ENCODE measurements at regions not wholly inside any gene's neighbourhood (a gene's known extent, or its start where the extent isn't known, plus 50 kb on each side); places are given as distances from the start of the nearest gene placed in this dataset.

DNA sequence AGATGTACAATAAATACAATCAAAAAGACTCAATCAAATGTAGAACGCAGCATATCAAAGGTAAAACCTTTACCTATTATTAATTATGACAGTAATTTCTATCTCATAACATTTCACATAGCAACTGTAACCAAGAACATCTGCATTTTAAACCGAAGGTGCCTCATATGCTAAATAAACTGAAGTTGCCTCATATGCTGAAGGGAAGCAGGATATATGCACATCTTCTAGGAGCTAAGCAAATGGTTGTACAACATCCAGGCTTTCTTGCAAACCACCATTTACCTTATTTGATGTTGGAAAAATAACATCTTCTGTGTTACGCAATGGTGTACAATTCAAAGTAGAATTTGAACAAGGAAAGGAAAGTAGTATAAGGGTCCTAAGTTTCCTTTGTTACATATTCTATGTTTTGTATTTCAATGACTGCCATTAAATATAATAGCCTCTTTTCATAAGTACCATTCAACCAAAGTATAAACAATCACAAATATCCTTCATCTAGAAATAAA is 145.9 kb downstream of the SATB1 start:
- peaks cover 0 to 6% (median 0%) of the 10 kb centered on the region in 3 donors for H3K9me3 Mint-ChIP-seq
- H3K27me3 Mint-ChIP-seq: peaks cover 6 to 16% of the 10 kb centered on the region in 2 donors
- ChIA-PET CTCF (no interaction called here), POLR2A (interaction anchor here in 1 of 2 donors (0.6 kb wide), 1 partner anchor 24 kb away, joined by 4 read pairs; no protein-coding TSS in a partner anchor)
- Histone ChIP-seq H3K27ac (ENCODE audit: low read length) (no peak overlapping the region), H3K9me3 (no peaks in the 10 kb centered on the region), H3K4me1 (ENCODE audit: control insufficient read depth in 1 of 2, extremely low read depth in 1 of 2, insufficient read depth in 2 of 2, low read length in 2 of 2) (no peaks in the 10 kb centered on the region), H3K27me3 (replicated peaks in 1 of 2; ENCODE audit: control insufficient read depth in 2 of 2, extremely low read depth in 1 of 2, insufficient read depth in 2 of 2, low read length in 1 of 2) (no peaks in the 10 kb centered on the region), H3K4me3 (ENCODE audit: control insufficient read depth in 1 of 2, extremely low read depth in 1 of 2, low read length in 1 of 2) (no peak overlapping the region), H3K36me3 (ENCODE audit: control insufficient read depth in 2 of 2, extremely low read depth in 1 of 2, insufficient read depth in 1 of 2, low read length in 1 of 2) (no peaks in the 10 kb centered on the region)
- no CpG with 5 or more reads among the region's 3 CpGs for WGBS (ENCODE audit: insufficient coverage)
- H3K27ac Mint-ChIP-seq: no peak overlapping the region
- ATAC-seq (replicated peaks in 1 of 4) (no peak), DNase-seq (no peak)
- H3K4me3 Mint-ChIP-seq: no peak overlapping the region
- no peaks in the 10 kb centered on the region for H3K36me3 Mint-ChIP-seq
- H3K4me1 Mint-ChIP-seq: no peaks in the 10 kb centered on the region

DNA sequence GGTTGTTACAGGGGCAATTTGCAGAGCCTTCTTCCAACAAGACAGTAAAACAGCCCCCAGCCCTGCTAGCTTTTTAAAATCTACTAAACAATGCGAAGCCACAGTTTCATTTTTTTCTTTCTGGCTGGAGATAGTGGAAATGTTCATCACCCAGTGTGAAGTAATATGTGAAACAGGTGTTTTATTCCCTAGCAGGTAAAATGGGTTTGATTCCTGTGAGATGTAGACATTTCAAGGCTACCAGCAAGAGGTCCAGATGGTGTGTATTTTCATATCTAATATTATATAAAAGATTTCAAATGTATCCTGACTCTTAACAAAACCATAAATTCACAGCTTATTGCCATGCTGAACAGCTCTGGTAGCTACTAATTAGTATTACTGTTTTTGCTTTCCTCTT is 160.3 kb downstream of the SATB1 start:
- no peaks in the 10 kb centered on the region for H3K36me3 ChIP-seq (ENCODE audit: control insufficient read depth in 2 of 2, extremely low read depth in 1 of 2, insufficient read depth in 1 of 2, low read length in 1 of 2)
- no peaks in the 10 kb centered on the region for H3K4me1 ChIP-seq (ENCODE audit: control insufficient read depth in 1 of 2, extremely low read depth in 1 of 2, insufficient read depth in 2 of 2, low read length in 2 of 2)
- no peak overlapping the region for H3K27ac ChIP-seq (ENCODE audit: low read length)
- Mint-ChIP-seq H3K27ac (no peak overlapping the region), H3K27me3 (peaks cover 2 to 3% of the 10 kb centered on the region in 2 donors), H3K4me1 (no peaks in the 10 kb centered on the region), H3K4me3 (no peak overlapping the region), H3K9me3 (no peaks in the 10 kb centered on the region), H3K36me3 (no peaks in the 10 kb centered on the region)
- CTCF ChIA-PET: no interaction called here
- H3K27me3 ChIP-seq (replicated peaks in 1 of 2; ENCODE audit: control insufficient read depth in 2 of 2, extremely low read depth in 1 of 2, insufficient read depth in 2 of 2, low read length in 1 of 2): no peaks in the 10 kb centered on the region
- H3K4me3 ChIP-seq (ENCODE audit: control insufficient read depth in 1 of 2, extremely low read depth in 1 of 2, low read length in 1 of 2): no peak overlapping the region
- WGBS (ENCODE audit: insufficient coverage): no CpG with 5 or more reads among the region's 1 CpG
- POLR2A ChIA-PET: no interaction called here
- H3K9me3 ChIP-seq: no peaks in the 10 kb centered on the region
- ATAC-seq (replicated peaks in 1 of 4) (no peak), DNase-seq (no peak)

DNA sequence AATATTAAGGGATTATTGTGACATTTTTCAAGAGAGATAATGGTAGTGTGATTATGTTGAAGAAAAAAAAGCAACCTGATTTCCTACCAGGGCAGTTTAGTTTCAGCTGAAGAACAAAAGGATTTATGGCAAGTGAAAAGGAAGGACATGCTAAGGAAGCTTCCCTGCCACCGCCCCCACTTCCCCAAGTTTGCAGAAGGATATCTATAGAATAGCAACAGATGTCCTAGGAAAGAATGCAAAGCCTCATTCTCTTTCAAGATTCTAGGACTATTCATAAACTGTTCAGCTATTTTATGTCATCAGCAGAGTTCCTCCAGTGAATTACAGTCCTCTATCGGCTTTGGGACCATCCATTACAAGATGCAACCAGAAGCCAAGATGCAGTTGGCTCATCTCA is 160.8 kb downstream of the SATB1 start:
- no peaks in the 10 kb centered on the region for H3K27me3 ChIP-seq (replicated peaks in 1 of 2; ENCODE audit: control insufficient read depth in 2 of 2, extremely low read depth in 1 of 2, insufficient read depth in 2 of 2, low read length in 1 of 2)
- Mint-ChIP-seq H3K4me3 (no peak overlapping the region), H3K4me1 (no peaks in the 10 kb centered on the region), H3K9me3 (no peaks in the 10 kb centered on the region), H3K27ac (no peak overlapping the region), H3K36me3 (no peaks in the 10 kb centered on the region), H3K27me3 (peaks cover 2 to 3% of the 10 kb centered on the region in 2 donors)
- no peaks in the 10 kb centered on the region for H3K36me3 ChIP-seq (ENCODE audit: control insufficient read depth in 2 of 2, extremely low read depth in 1 of 2, insufficient read depth in 1 of 2, low read length in 1 of 2)
- ChIA-PET CTCF (no interaction called here), POLR2A (no interaction called here)
- DNase-seq (no peak), ATAC-seq (replicated peaks in 1 of 4) (no peak)
- no peak overlapping the region for H3K27ac ChIP-seq (ENCODE audit: low read length)
- no peaks in the 10 kb centered on the region for H3K4me1 ChIP-seq (ENCODE audit: control insufficient read depth in 1 of 2, extremely low read depth in 1 of 2, insufficient read depth in 2 of 2, low read length in 2 of 2)
- WGBS (ENCODE audit: insufficient coverage): 100% methylated on average over 1 of the region's 2 CpGs
- no peak overlapping the region for H3K4me3 ChIP-seq (ENCODE audit: control insufficient read depth in 1 of 2, extremely low read depth in 1 of 2, low read length in 1 of 2)
- no peaks in the 10 kb centered on the region for H3K9me3 ChIP-seq

DNA sequence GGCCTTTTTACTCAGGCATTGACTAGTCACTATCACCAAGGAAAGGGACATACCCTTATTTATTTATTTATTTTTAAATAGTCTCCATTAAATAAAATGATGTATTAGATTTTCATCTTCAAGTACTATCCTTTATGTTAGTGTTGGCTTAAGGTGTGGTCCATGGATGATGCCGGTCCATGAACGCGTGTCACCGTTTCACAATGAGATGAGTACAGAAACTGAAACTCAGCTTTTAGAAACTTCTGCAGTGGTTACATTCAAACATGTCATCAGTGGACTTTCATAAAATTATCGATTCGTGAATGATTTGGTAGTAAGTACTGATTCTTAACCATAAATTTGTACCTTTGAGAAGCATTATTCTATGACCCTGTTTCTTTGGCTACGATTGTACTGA is 166.6 kb downstream of the SATB1 start:
- DNase-seq (no peak), ATAC-seq (replicated peaks in 1 of 4) (no peak)
- Mint-ChIP-seq H3K4me1 (no peaks in the 10 kb centered on the region), H3K27me3 (peaks cover 3 to 9% of the 10 kb centered on the region in 2 donors), H3K36me3 (no peaks in the 10 kb centered on the region), H3K4me3 (no peak overlapping the region), H3K27ac (no peak overlapping the region), H3K9me3 (no peaks in the 10 kb centered on the region)
- H3K27me3 ChIP-seq (replicated peaks in 1 of 2; ENCODE audit: control insufficient read depth in 2 of 2, extremely low read depth in 1 of 2, insufficient read depth in 2 of 2, low read length in 1 of 2): no peaks in the 10 kb centered on the region
- POLR2A ChIA-PET: interaction anchor here in 1 of 2 donors (0.6 kb wide), 1 partner anchor 11 kb away, joined by 5 read pairs; no protein-coding TSS in a partner anchor
- H3K36me3 ChIP-seq (ENCODE audit: control insufficient read depth in 2 of 2, extremely low read depth in 1 of 2, insufficient read depth in 1 of 2, low read length in 1 of 2): no peaks in the 10 kb centered on the region
- no peak overlapping the region for H3K27ac ChIP-seq (ENCODE audit: low read length)
- H3K4me3 ChIP-seq (ENCODE audit: control insufficient read depth in 1 of 2, extremely low read depth in 1 of 2, low read length in 1 of 2): no peak overlapping the region
- H3K4me1 ChIP-seq (ENCODE audit: control insufficient read depth in 1 of 2, extremely low read depth in 1 of 2, insufficient read depth in 2 of 2, low read length in 2 of 2): no peaks in the 10 kb centered on the region
- CTCF ChIA-PET: no interaction called here
- no peaks in the 10 kb centered on the region for H3K9me3 ChIP-seq
- 75% methylated on average over 2 of the region's 7 CpGs for WGBS (ENCODE audit: insufficient coverage)

DNA sequence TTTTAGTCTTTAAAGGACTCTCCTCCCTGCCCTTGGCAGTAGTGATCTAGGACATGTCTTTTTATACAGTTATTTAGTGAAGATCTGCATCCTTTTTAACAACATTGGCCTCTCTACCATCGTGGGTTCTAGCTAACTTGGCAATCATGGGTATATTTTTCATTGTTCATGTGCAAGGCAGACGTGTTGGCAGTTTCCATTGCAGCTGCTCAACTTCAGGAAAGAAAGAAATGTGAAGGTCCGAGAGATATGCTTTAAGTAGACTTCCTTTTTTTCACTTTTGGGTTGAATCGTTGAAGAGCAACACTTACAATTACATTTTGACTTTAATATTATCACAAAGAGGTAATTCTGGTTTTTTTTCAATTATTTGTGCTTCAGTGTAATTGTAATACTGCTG is 172.6 kb downstream of the SATB1 start:
- ATAC-seq (replicated peaks in 1 of 4) (no peak), DNase-seq (no peak)
- Histone ChIP-seq H3K9me3 (no peaks in the 10 kb centered on the region), H3K4me1 (ENCODE audit: control insufficient read depth in 1 of 2, extremely low read depth in 1 of 2, insufficient read depth in 2 of 2, low read length in 2 of 2) (no peaks in the 10 kb centered on the region), H3K4me3 (ENCODE audit: control insufficient read depth in 1 of 2, extremely low read depth in 1 of 2, low read length in 1 of 2) (no peak overlapping the region), H3K27ac (ENCODE audit: low read length) (no peak overlapping the region), H3K27me3 (replicated peaks in 1 of 2; ENCODE audit: control insufficient read depth in 2 of 2, extremely low read depth in 1 of 2, insufficient read depth in 2 of 2, low read length in 1 of 2) (no peaks in the 10 kb centered on the region), H3K36me3 (ENCODE audit: control insufficient read depth in 2 of 2, extremely low read depth in 1 of 2, insufficient read depth in 1 of 2, low read length in 1 of 2) (no peaks in the 10 kb centered on the region)
- H3K4me3 Mint-ChIP-seq: no peak overlapping the region
- no peaks in the 10 kb centered on the region for H3K4me1 Mint-ChIP-seq
- CTCF ChIA-PET: no interaction called here
- H3K27me3 Mint-ChIP-seq: peaks cover 4 to 5% of the 10 kb centered on the region in 2 donors
- H3K9me3 Mint-ChIP-seq: peaks cover 0 to 4% (median 0%) of the 10 kb centered on the region in 3 donors
- H3K36me3 Mint-ChIP-seq: no peaks in the 10 kb centered on the region
- WGBS (ENCODE audit: insufficient coverage): no CpG with 5 or more reads among the region's 4 CpGs
- POLR2A ChIA-PET: no interaction called here
- H3K27ac Mint-ChIP-seq: no peak overlapping the region

DNA sequence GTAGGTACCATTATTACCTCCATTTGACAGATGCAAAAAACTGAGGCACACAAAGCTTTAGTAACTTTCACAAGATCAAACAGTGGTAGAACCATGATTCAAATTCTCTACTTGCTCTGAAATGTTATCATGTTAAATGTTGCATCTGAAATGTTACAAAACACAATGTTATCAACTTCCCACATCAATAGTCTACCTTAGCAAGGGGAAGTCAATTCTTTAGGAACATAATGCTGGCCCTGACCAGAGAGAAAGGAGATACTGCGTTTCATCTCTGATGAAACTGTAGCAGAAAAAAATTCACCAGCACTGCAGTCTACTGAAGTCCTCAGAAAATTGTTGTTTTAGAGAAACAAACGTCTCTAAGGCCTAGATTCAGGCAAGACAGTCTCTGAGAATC is 174.1 kb downstream of the SATB1 start:
- peaks cover 0 to 4% (median 0%) of the 10 kb centered on the region in 3 donors for H3K9me3 Mint-ChIP-seq
- Histone ChIP-seq H3K4me1 (ENCODE audit: control insufficient read depth in 1 of 2, extremely low read depth in 1 of 2, insufficient read depth in 2 of 2, low read length in 2 of 2) (no peaks in the 10 kb centered on the region), H3K27me3 (replicated peaks in 1 of 2; ENCODE audit: control insufficient read depth in 2 of 2, extremely low read depth in 1 of 2, insufficient read depth in 2 of 2, low read length in 1 of 2) (no peaks in the 10 kb centered on the region), H3K4me3 (ENCODE audit: control insufficient read depth in 1 of 2, extremely low read depth in 1 of 2, low read length in 1 of 2) (no peak overlapping the region), H3K27ac (ENCODE audit: low read length) (no peak overlapping the region), H3K9me3 (no peaks in the 10 kb centered on the region), H3K36me3 (ENCODE audit: control insufficient read depth in 2 of 2, extremely low read depth in 1 of 2, insufficient read depth in 1 of 2, low read length in 1 of 2) (no peaks in the 10 kb centered on the region)
- no peak overlapping the region for H3K27ac Mint-ChIP-seq
- H3K4me3 Mint-ChIP-seq: no peak overlapping the region
- H3K4me1 Mint-ChIP-seq: no peaks in the 10 kb centered on the region
- H3K36me3 Mint-ChIP-seq: no peaks in the 10 kb centered on the region
- DNase-seq (no peak), ATAC-seq (replicated peaks in 1 of 4) (no peak)
- ChIA-PET CTCF (no interaction called here), POLR2A (no interaction called here)
- WGBS (ENCODE audit: insufficient coverage): 29% methylated on average over 2 of the region's 2 CpGs
- peaks cover 4 to 5% of the 10 kb centered on the region in 2 donors for H3K27me3 Mint-ChIP-seq

DNA sequence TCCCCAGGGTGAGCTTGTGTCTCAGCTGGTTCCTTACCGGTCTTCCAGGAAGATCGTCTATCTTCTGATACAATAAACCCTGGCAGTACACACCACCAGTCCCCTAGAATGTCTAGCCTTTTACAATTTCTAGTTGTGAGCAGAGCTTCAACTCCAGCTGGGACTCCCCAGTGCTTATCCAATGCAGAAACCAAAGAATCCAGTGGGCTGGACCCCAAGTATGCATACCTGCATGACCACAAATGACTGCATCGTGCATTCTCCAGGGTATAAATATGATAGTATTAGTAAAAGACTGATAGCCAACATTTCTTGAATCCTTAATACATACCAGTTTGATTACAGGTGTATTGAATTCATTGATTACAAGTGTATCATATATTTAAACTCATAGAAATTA is 176.0 kb downstream of the SATB1 start:
- no peaks in the 10 kb centered on the region for H3K36me3 ChIP-seq (ENCODE audit: control insufficient read depth in 2 of 2, extremely low read depth in 1 of 2, insufficient read depth in 1 of 2, low read length in 1 of 2)
- 100% methylated on average over 1 of the region's 3 CpGs for WGBS (ENCODE audit: insufficient coverage)

More for the DNA sequence above, 176.0 kb downstream of the SATB1 start:
- no peak overlapping the region for H3K27ac Mint-ChIP-seq
- H3K9me3 Mint-ChIP-seq: peaks cover 0 to 4% (median 0%) of the 10 kb centered on the region in 3 donors
- peaks cover 0 to 4% of the 10 kb centered on the region in 2 donors for H3K27me3 Mint-ChIP-seq
- no peaks in the 10 kb centered on the region for H3K9me3 ChIP-seq
- no peak overlapping the region for H3K4me3 Mint-ChIP-seq
- no peaks in the 10 kb centered on the region for H3K36me3 Mint-ChIP-seq
- DNase-seq (no peak), ATAC-seq (replicated peaks in 1 of 4) (no peak)
- H3K27ac ChIP-seq (ENCODE audit: low read length): no peak overlapping the region
- no peaks in the 10 kb centered on the region for H3K4me1 ChIP-seq (ENCODE audit: control insufficient read depth in 1 of 2, extremely low read depth in 1 of 2, insufficient read depth in 2 of 2, low read length in 2 of 2)
- H3K4me1 Mint-ChIP-seq: no peaks in the 10 kb centered on the region
- no peaks in the 10 kb centered on the region for H3K27me3 ChIP-seq (replicated peaks in 1 of 2; ENCODE audit: control insufficient read depth in 2 of 2, extremely low read depth in 1 of 2, insufficient read depth in 2 of 2, low read length in 1 of 2)
- ChIA-PET POLR2A (interaction anchor here in 1 of 2 donors (0.5 kb wide), 1 partner anchor 642 kb away, joined by 9 read pairs; no protein-coding TSS in a partner anchor), CTCF (interaction anchor here in 1 of 2 donors (0.6 kb wide), 1 partner anchor 1971 kb away, joined by 4 read pairs; no protein-coding TSS in a partner anchor)
- no peak overlapping the region for H3K4me3 ChIP-seq (ENCODE audit: control insufficient read depth in 1 of 2, extremely low read depth in 1 of 2, low read length in 1 of 2)
